ENCODE measurements at regions not wholly inside any gene's neighbourhood (a gene's known extent, or its start where the extent isn't known, plus 50 kb on each side); places are given as distances from the start of the nearest gene placed in this dataset.

GRCh38 chr11:82384308-82384707 is 349.4 kb downstream of the FAM181B start:
- DNase-seq (ENCODE audit: low read depth in 2 of 3, low spot score in 2 of 3), result no peak

- no peak for DNase-seq (ENCODE audit: low read depth in 2 of 3, low spot score in 2 of 3)
Measured at GRCh38 chr11:82373781-82374542, 359.7 kb downstream of the FAM181B start.

GRCh38 chr11:82365351-82365750 is 368.3 kb downstream of the FAM181B start:
- no peak for DNase-seq (ENCODE audit: low read depth in 2 of 3, low spot score in 2 of 3)

- DNase-seq (ENCODE audit: low read depth in 2 of 3, low spot score in 2 of 3), result no peak
Measured at GRCh38 chr11:82356316-82356715, 377.3 kb downstream of the FAM181B start.

- no peak for DNase-seq (ENCODE audit: low read depth in 2 of 3, low spot score in 2 of 3)
Measured at GRCh38 chr11:82355313-82355823, 378.3 kb downstream of the FAM181B start.

- no peak for DNase-seq (ENCODE audit: low read depth in 2 of 3, low spot score in 2 of 3)
Measured at GRCh38 chr11:82326853-82327252, 406.8 kb downstream of the FAM181B start.

- DNase-seq (ENCODE audit: low read depth in 2 of 3, low spot score in 2 of 3), result no peak
Measured at GRCh38 chr11:82321206-82321605, 412.5 kb downstream of the FAM181B start.

- no peak for DNase-seq (ENCODE audit: low read depth in 2 of 3, low spot score in 2 of 3)
Measured at GRCh38 chr11:82315093-82315492, 418.6 kb downstream of the FAM181B start.

- no peak for DNase-seq (ENCODE audit: low read depth in 2 of 3, low spot score in 2 of 3)
Measured at GRCh38 chr11:82308979-82309378, 424.7 kb downstream of the FAM181B start.

GRCh38 chr11:82305123-82305522 is 428.5 kb downstream of the FAM181B start:
- DNase-seq (ENCODE audit: low read depth in 2 of 3, low spot score in 2 of 3), result no peak

GRCh38 chr11:82303671-82304070 is 430.0 kb downstream of the FAM181B start:
- DNase-seq (ENCODE audit: low read depth in 2 of 3, low spot score in 2 of 3), result no peak

GRCh38 chr11:82288471-82288870 is 445.2 kb downstream of the FAM181B start:
- DNase-seq (ENCODE audit: low read depth in 2 of 3, low spot score in 2 of 3), result no peak

- no peak for DNase-seq (ENCODE audit: low read depth in 2 of 3, low spot score in 2 of 3)
Measured at GRCh38 chr11:82270870-82271269, 462.8 kb downstream of the FAM181B start.

- no peak for DNase-seq (ENCODE audit: low read depth in 2 of 3, low spot score in 2 of 3)
Measured at GRCh38 chr11:82268627-82269026, 465.0 kb downstream of the FAM181B start.

GRCh38 chr11:82267186-82267585 is 466.5 kb downstream of the FAM181B start:
- no peak for DNase-seq (ENCODE audit: low read depth in 2 of 3, low spot score in 2 of 3)

GRCh38 chr11:82261367-82261766 is 472.3 kb downstream of the FAM181B start:
- DNase-seq (ENCODE audit: low read depth in 2 of 3, low spot score in 2 of 3), result no peak

- DNase-seq (ENCODE audit: low read depth in 2 of 3, low spot score in 2 of 3), result no peak
Measured at GRCh38 chr11:82250047-82250446, 483.6 kb downstream of the FAM181B start.

- DNase-seq (ENCODE audit: low read depth in 2 of 3, low spot score in 2 of 3), result no peak
Measured at GRCh38 chr11:82246926-82247325, 486.7 kb downstream of the FAM181B start.

GRCh38 chr11:82239498-82239897 is 494.2 kb downstream of the FAM181B start:
- DNase-seq (ENCODE audit: low read depth in 2 of 3, low spot score in 2 of 3), result no peak

GRCh38 chr11:82234256-82234655 is 499.4 kb downstream of the FAM181B start:
- no peak for DNase-seq (ENCODE audit: low read depth in 2 of 3, low spot score in 2 of 3)

- no peak for DNase-seq (ENCODE audit: low read depth in 2 of 3, low spot score in 2 of 3)
Measured at GRCh38 chr11:82233201-82233600, 500.5 kb downstream of the FAM181B start.

GRCh38 chr11:82229341-82229740 is 504.3 kb downstream of the FAM181B start:
- DNase-seq (ENCODE audit: low read depth in 2 of 3, low spot score in 2 of 3), result no peak

- no peak for DNase-seq (ENCODE audit: low read depth in 2 of 3, low spot score in 2 of 3)
Measured at GRCh38 chr11:82225930-82226329, 507.7 kb downstream of the FAM181B start.

Data from activated CD8-positive, alpha-beta memory T cell treated with anti-CD3 and anti-CD28 coated beads for 48 hours (primary cell).